ENCODE measurements at regions not wholly inside any gene's neighbourhood (a gene's known extent, or its start where the extent isn't known, plus 50 kb on each side); places are given as distances from the start of the nearest gene placed in this dataset.

GRCh38 chr3:20317616-20318015 is 131.6 kb upstream of the SGO1 start:
- Histone ChIP-seq H3K9ac (ENCODE audit: low read length) (no peak overlapping the region), H3K9me2 (ENCODE audit: insufficient read depth, low read length) (no peaks in the 10 kb centered on the region), H3F3A (ENCODE audit: insufficient read depth, low read length, poor library complexity, severe bottlenecking) (no peaks in the 10 kb centered on the region), H3K36me3 (ENCODE audit: insufficient read depth, low read length) (no peaks in the 10 kb centered on the region), H3K9me3 (ENCODE audit: low read length) (no peaks in the 10 kb centered on the region), H3K27ac (ENCODE audit: low read length) (no peak overlapping the region), H2AFZ (ENCODE audit: low read depth, low read length) (no peak overlapping the region), H3K79me2 (replicated peaks; ENCODE audit: insufficient read depth, low read length) (no peaks in the 10 kb centered on the region), H3K4me3 (ENCODE audit: low read length) (no peak overlapping the region), H3K27me3 (ENCODE audit: insufficient read depth, low read depth, low read length) (no peaks in the 10 kb centered on the region), H4K20me1 (ENCODE audit: insufficient read depth) (no peaks in the 10 kb centered on the region), H3K4me2 (ENCODE audit: low read length) (no peak overlapping the region)
- TF ChIP-seq RAD21 (conservative IDR thresholded peaks at IDR 0.05) (no peak), SMC3 (conservative IDR thresholded peaks at IDR 0.05; ENCODE audit: poor library complexity) (no peak), POLR2AphosphoS5 (IDR thresholded peaks at IDR 0.05) (no peak), REST (IDR thresholded peaks at IDR 0.05; ENCODE audit: borderline replicate concordance) (no peak), MXI1 (conservative IDR thresholded peaks at IDR 0.05; ENCODE audit: poor library complexity, severe bottlenecking) (no peak), CTCF (IDR thresholded peaks at IDR 0.05; ENCODE audit: poor library complexity, severe bottlenecking) (no peak), EZH2 (IDR thresholded peaks at IDR 0.05; ENCODE audit: borderline replicate concordance, insufficient read depth, low read length, poor library complexity, severe bottlenecking) (no peak), TAF1 (IDR thresholded peaks at IDR 0.05; ENCODE audit: low read depth) (no peak), EP300 (conservative IDR thresholded peaks at IDR 0.05; ENCODE audit: poor library complexity, severe bottlenecking) (no peak)

GRCh38 chr3:20316238-20316637 is 130.2 kb upstream of the SGO1 start:
- no peak overlapping the region for H3K4me2 ChIP-seq (ENCODE audit: low read length)
- H2AFZ ChIP-seq (ENCODE audit: low read depth, low read length): no peak overlapping the region
- H3K9me3 ChIP-seq (ENCODE audit: low read length): no peaks in the 10 kb centered on the region
- TF ChIP-seq EP300 (conservative IDR thresholded peaks at IDR 0.05; ENCODE audit: poor library complexity, severe bottlenecking) (no peak), REST (IDR thresholded peaks at IDR 0.05; ENCODE audit: borderline replicate concordance) (no peak), RAD21 (conservative IDR thresholded peaks at IDR 0.05) (no peak), TAF1 (IDR thresholded peaks at IDR 0.05; ENCODE audit: low read depth) (no peak), MXI1 (conservative IDR thresholded peaks at IDR 0.05; ENCODE audit: poor library complexity, severe bottlenecking) (no peak), CTCF (IDR thresholded peaks at IDR 0.05; ENCODE audit: poor library complexity, severe bottlenecking) (no peak), EZH2 (IDR thresholded peaks at IDR 0.05; ENCODE audit: borderline replicate concordance, insufficient read depth, low read length, poor library complexity, severe bottlenecking) (no peak), SMC3 (conservative IDR thresholded peaks at IDR 0.05; ENCODE audit: poor library complexity) (no peak), POLR2AphosphoS5 (IDR thresholded peaks at IDR 0.05) (no peak)
- no peak overlapping the region for H3K4me3 ChIP-seq (ENCODE audit: low read length)
- H3K27me3 ChIP-seq (ENCODE audit: insufficient read depth, low read depth, low read length): no peaks in the 10 kb centered on the region
- H4K20me1 ChIP-seq (ENCODE audit: insufficient read depth): no peaks in the 10 kb centered on the region
- no peaks in the 10 kb centered on the region for H3F3A ChIP-seq (ENCODE audit: insufficient read depth, low read length, poor library complexity, severe bottlenecking)
- no peak overlapping the region for H3K27ac ChIP-seq (ENCODE audit: low read length)
- no peaks in the 10 kb centered on the region for H3K79me2 ChIP-seq (replicated peaks; ENCODE audit: insufficient read depth, low read length)
- H3K9me2 ChIP-seq (ENCODE audit: insufficient read depth, low read length): no peaks in the 10 kb centered on the region
- no peaks in the 10 kb centered on the region for H3K36me3 ChIP-seq (ENCODE audit: insufficient read depth, low read length)
- no peak overlapping the region for H3K9ac ChIP-seq (ENCODE audit: low read length)

Data from neural cell (in vitro differentiated cells).